ENCODE measurements at regions not wholly inside any gene's neighbourhood (a gene's known extent, or its start where the extent isn't known, plus 50 kb on each side); places are given as distances from the start of the nearest gene placed in this dataset.

DNA sequence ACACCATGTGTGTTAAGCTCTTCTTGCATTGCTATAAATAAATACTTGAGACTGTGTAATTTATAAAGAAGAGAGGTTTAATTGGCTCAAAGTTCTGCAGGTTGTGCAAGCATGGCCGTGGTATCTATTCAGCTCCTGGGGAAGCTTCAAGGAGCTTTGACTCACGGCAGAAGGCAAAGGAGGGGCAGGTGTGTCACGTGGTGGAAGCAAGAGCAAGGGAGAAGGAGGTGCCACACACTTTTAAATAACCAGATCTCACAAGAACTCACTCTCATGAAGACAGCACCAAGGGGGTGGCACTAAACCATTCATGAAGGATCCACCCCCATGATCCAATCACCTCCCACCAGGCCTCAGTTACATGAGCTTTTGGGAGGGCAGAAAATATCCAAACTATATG lies 193.7 kb downstream of the ERMARD start:
- Histone ChIP-seq H2AK5ac (ENCODE audit: low read depth, low read length) (no peak overlapping the region), H3K4ac (ENCODE audit: low read length) (no peak overlapping the region), H3K4me1 (ENCODE audit: control insufficient read depth in 2 of 2, insufficient read depth in 1 of 2, low read depth in 1 of 2, low read length in 2 of 2) (peaks cover 8 to 9% of the 10 kb centered on the region in 2 donors), H3K36me3 (replicated peaks in 1 of 2; ENCODE audit: control insufficient read depth in 2 of 2, insufficient read depth in 2 of 2, low read length in 2 of 2) (no peaks in the 10 kb centered on the region), H2AFZ (ENCODE audit: low read length) (no peak overlapping the region), H3K14ac (ENCODE audit: low read length) (no peak overlapping the region), H2BK120ac (ENCODE audit: low read depth, low read length) (no peak overlapping the region), H3K9me3 (replicated peaks in 1 of 2; ENCODE audit: control insufficient read depth in 2 of 2, insufficient read depth in 1 of 2, low read depth in 1 of 2, low read length in 2 of 2) (peaks cover 0 to 3% of the 10 kb centered on the region in 2 donors), H2BK5ac (ENCODE audit: low read length) (no peak overlapping the region), H2BK12ac (ENCODE audit: low read length) (no peak overlapping the region), H2BK15ac (ENCODE audit: low read length) (no peak overlapping the region), H3K27ac (replicated peaks; ENCODE audit: low read length) (no peak overlapping the region), H3K9ac (ENCODE audit: low read depth, low read length, poor library complexity) (no peak overlapping the region), H4K91ac (ENCODE audit: low read depth, low read length, poor library complexity) (no peak overlapping the region), H3K4me2 (ENCODE audit: insufficient read depth, low read length, poor library complexity, severe bottlenecking) (no peak overlapping the region), H4K8ac (ENCODE audit: low read depth, low read length) (no peak overlapping the region), H3K27me3 (ENCODE audit: control insufficient read depth in 3 of 3, insufficient read depth in 3 of 3, low read depth in 1 of 3, low read length in 3 of 3) (peaks cover 0 to 18% (median 0%) of the 10 kb centered on the region in 3 experiments), H3K79me1 (ENCODE audit: low read depth, low read length) (no peaks in the 10 kb centered on the region), H3K18ac (ENCODE audit: low read length) (no peak overlapping the region), H3K4me3 (ENCODE audit: low read length in 2 of 2) (no peak overlapping the region), H3K23ac (ENCODE audit: low read depth, low read length, poor library complexity) (no peak overlapping the region)
- WGBS, 2 donors (ENCODE audit: extremely low coverage in 2 of 2, insufficient read length in 2 of 2, insufficient replicate concordance in 1 of 2), result no CpG with 5 or more reads among the region's 3 CpGs
- no peak for DNase-seq (ENCODE audit: low spot score)

DNA sequence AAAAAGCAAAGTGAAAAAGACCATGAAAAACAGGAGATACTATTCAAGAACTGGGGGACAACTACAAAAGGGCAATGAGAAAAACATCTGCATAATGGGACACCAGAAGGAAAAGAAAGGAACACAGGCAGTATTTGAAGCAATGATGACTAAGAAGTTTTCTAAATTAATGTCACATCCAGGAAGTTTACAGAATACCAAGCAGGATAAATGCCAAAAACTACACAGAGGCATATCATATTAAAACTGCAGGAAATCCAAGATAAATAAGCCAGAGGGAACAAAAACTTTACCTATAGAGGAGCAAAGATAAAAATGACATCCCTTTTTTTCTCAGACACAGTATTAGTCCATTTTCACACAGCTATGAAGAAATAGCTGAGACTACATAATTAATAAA lies 193.0 kb downstream of the ERMARD start:
- no peak for DNase-seq (ENCODE audit: low spot score)
- Histone ChIP-seq H3K4me3 (ENCODE audit: low read length in 2 of 2) (no peak overlapping the region), H4K91ac (ENCODE audit: low read depth, low read length, poor library complexity) (no peak overlapping the region), H3K4ac (ENCODE audit: low read length) (no peak overlapping the region), H3K9ac (ENCODE audit: low read depth, low read length, poor library complexity) (no peak overlapping the region), H3K36me3 (replicated peaks in 1 of 2; ENCODE audit: control insufficient read depth in 2 of 2, insufficient read depth in 2 of 2, low read length in 2 of 2) (no peaks in the 10 kb centered on the region), H4K8ac (ENCODE audit: low read depth, low read length) (no peak overlapping the region), H3K79me1 (ENCODE audit: low read depth, low read length) (no peaks in the 10 kb centered on the region), H2AK5ac (ENCODE audit: low read depth, low read length) (no peak overlapping the region), H2BK15ac (ENCODE audit: low read length) (no peak overlapping the region), H3K4me1 (ENCODE audit: control insufficient read depth in 2 of 2, insufficient read depth in 1 of 2, low read depth in 1 of 2, low read length in 2 of 2) (peaks cover 10 to 11% of the 10 kb centered on the region in 2 donors), H3K23ac (ENCODE audit: low read depth, low read length, poor library complexity) (no peak overlapping the region), H3K27ac (replicated peaks; ENCODE audit: low read length) (no peak overlapping the region), H3K27me3 (ENCODE audit: control insufficient read depth in 3 of 3, insufficient read depth in 3 of 3, low read depth in 1 of 3, low read length in 3 of 3) (peaks cover 0 to 25% (median 0%) of the 10 kb centered on the region in 3 experiments), H2BK5ac (ENCODE audit: low read length) (no peak overlapping the region), H3K9me3 (replicated peaks in 1 of 2; ENCODE audit: control insufficient read depth in 2 of 2, insufficient read depth in 1 of 2, low read depth in 1 of 2, low read length in 2 of 2) (peaks cover 0 to 3% of the 10 kb centered on the region in 2 donors), H3K4me2 (ENCODE audit: insufficient read depth, low read length, poor library complexity, severe bottlenecking) (no peak overlapping the region), H2BK12ac (ENCODE audit: low read length) (no peak overlapping the region), H2AFZ (ENCODE audit: low read length) (no peak overlapping the region), H3K14ac (ENCODE audit: low read length) (no peak overlapping the region), H2BK120ac (ENCODE audit: low read depth, low read length) (no peak overlapping the region), H3K18ac (ENCODE audit: low read length) (no peak overlapping the region)

DNA sequence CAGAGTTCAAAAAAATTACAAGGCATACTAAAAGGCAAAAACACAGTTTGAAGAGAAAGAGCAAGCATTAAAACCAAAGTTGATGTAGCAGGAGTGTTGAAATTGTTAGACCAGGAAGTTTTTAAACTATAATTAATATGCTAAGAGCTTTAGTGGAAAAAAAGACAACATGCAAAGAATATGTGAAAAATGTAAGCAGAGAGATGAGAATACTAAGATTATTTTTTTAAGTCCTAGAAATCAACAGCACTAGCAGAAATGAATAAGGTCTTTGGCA lies 192.6 kb downstream of the ERMARD start:
- Histone ChIP-seq H3K23ac (ENCODE audit: low read depth, low read length, poor library complexity) (no peak overlapping the region), H2BK15ac (ENCODE audit: low read length) (no peak overlapping the region), H3K79me1 (ENCODE audit: low read depth, low read length) (no peaks in the 10 kb centered on the region), H2BK12ac (ENCODE audit: low read length) (no peak overlapping the region), H2AK5ac (ENCODE audit: low read depth, low read length) (no peak overlapping the region), H3K9me3 (replicated peaks in 1 of 2; ENCODE audit: control insufficient read depth in 2 of 2, insufficient read depth in 1 of 2, low read depth in 1 of 2, low read length in 2 of 2) (peaks cover 0 to 3% of the 10 kb centered on the region in 2 donors), H3K9ac (ENCODE audit: low read depth, low read length, poor library complexity) (no peak overlapping the region), H3K27ac (replicated peaks; ENCODE audit: low read length) (no peak overlapping the region), H4K91ac (ENCODE audit: low read depth, low read length, poor library complexity) (no peak overlapping the region), H3K4me3 (ENCODE audit: low read length in 2 of 2) (no peak overlapping the region), H3K4me1 (ENCODE audit: control insufficient read depth in 2 of 2, insufficient read depth in 1 of 2, low read depth in 1 of 2, low read length in 2 of 2) (peaks cover 10 to 11% of the 10 kb centered on the region in 2 donors), H3K4ac (ENCODE audit: low read length) (no peak overlapping the region), H2BK120ac (ENCODE audit: low read depth, low read length) (no peak overlapping the region), H3K27me3 (ENCODE audit: control insufficient read depth in 3 of 3, insufficient read depth in 3 of 3, low read depth in 1 of 3, low read length in 3 of 3) (peaks cover 0 to 29% (median 0%) of the 10 kb centered on the region in 3 experiments), H2BK5ac (ENCODE audit: low read length) (no peak overlapping the region), H2AFZ (ENCODE audit: low read length) (no peak overlapping the region), H3K4me2 (ENCODE audit: insufficient read depth, low read length, poor library complexity, severe bottlenecking) (no peak overlapping the region), H3K18ac (ENCODE audit: low read length) (no peak overlapping the region), H4K8ac (ENCODE audit: low read depth, low read length) (no peak overlapping the region), H3K36me3 (replicated peaks in 1 of 2; ENCODE audit: control insufficient read depth in 2 of 2, insufficient read depth in 2 of 2, low read length in 2 of 2) (no peaks in the 10 kb centered on the region), H3K14ac (ENCODE audit: low read length) (no peak overlapping the region)
- DNase-seq (ENCODE audit: low spot score), result no peak

DNA sequence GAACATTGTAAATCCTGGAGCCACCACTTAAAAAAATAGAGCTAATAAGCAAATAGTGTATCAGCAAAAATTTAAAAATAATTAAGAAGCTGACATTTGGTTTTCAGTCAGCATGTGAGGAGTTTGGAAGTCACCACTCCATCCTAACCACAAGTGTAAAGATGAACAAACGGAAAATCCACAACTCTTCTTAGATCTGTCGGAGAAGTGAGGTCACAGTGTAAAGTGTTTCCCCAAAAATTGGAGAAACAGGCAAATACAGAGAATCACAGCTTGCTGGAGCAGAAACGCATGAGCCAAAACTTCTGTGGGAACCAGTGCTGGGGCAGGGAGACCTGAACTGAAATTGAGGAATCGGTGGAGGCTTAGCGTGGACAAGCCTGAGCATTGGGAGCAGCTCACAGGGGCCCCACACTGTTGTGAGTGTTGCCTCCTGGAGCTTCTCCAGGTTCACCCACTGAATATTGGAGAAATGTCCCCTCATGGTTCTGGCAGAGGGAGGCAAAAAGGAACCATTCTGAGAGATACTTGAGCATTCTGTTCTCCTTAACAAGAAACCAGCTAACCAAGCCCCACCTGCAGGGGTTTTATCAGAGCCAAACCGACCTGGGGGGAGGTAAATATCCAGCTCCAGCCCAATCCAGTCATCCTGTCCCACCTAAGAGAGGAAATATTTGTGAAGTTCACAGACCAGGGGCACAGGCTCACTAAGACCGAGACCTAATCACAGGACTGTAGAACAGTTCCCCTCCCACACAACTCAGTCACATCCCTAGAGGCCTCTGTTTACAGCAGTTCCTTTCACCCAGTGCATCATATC lies 192.0 kb downstream of the ERMARD start:
- no CpG with 5 or more reads among the region's 7 CpGs for WGBS, 2 donors (ENCODE audit: extremely low coverage in 2 of 2, insufficient read length in 2 of 2, insufficient replicate concordance in 1 of 2)
- H3K14ac ChIP-seq (ENCODE audit: low read length), result no peak overlapping the region

More for the DNA sequence above, 192.0 kb downstream of the ERMARD start:
- H3K79me1 ChIP-seq (ENCODE audit: low read depth, low read length), result no peaks in the 10 kb centered on the region
- no peak overlapping the region for H2AK5ac ChIP-seq (ENCODE audit: low read depth, low read length)
- H2BK15ac ChIP-seq (ENCODE audit: low read length), result no peak overlapping the region
- H3K23ac ChIP-seq (ENCODE audit: low read depth, low read length, poor library complexity), result no peak overlapping the region
- no peak overlapping the region for H3K4me2 ChIP-seq (ENCODE audit: insufficient read depth, low read length, poor library complexity, severe bottlenecking)
- no peak for DNase-seq (ENCODE audit: low spot score)
- H3K4ac ChIP-seq (ENCODE audit: low read length), result no peak overlapping the region
- H2BK5ac ChIP-seq (ENCODE audit: low read length), result no peak overlapping the region
- H4K91ac ChIP-seq (ENCODE audit: low read depth, low read length, poor library complexity), result no peak overlapping the region
- H3K36me3 ChIP-seq (replicated peaks in 1 of 2; ENCODE audit: control insufficient read depth in 2 of 2, insufficient read depth in 2 of 2, low read length in 2 of 2), result no peaks in the 10 kb centered on the region
- no peak overlapping the region for H2BK120ac ChIP-seq (ENCODE audit: low read depth, low read length)
- no peak overlapping the region for H2AFZ ChIP-seq (ENCODE audit: low read length)
- peaks cover 0 to 34% (median 0%) of the 10 kb centered on the region in 3 experiments for H3K27me3 ChIP-seq (ENCODE audit: control insufficient read depth in 3 of 3, insufficient read depth in 3 of 3, low read depth in 1 of 3, low read length in 3 of 3)
- no peak overlapping the region for H3K4me3 ChIP-seq (ENCODE audit: low read length in 2 of 2)
- no peak overlapping the region for H3K9ac ChIP-seq (ENCODE audit: low read depth, low read length, poor library complexity)
- H3K4me1 ChIP-seq (ENCODE audit: control insufficient read depth in 2 of 2, insufficient read depth in 1 of 2, low read depth in 1 of 2, low read length in 2 of 2), result peaks cover 11 to 13% of the 10 kb centered on the region in 2 donors
- no peak overlapping the region for H2BK12ac ChIP-seq (ENCODE audit: low read length)
- H3K27ac ChIP-seq (replicated peaks; ENCODE audit: low read length), result no peak overlapping the region
- peaks cover 0 to 3% of the 10 kb centered on the region in 2 donors for H3K9me3 ChIP-seq (replicated peaks in 1 of 2; ENCODE audit: control insufficient read depth in 2 of 2, insufficient read depth in 1 of 2, low read depth in 1 of 2, low read length in 2 of 2)
- no peak overlapping the region for H3K18ac ChIP-seq (ENCODE audit: low read length)
- no peak overlapping the region for H4K8ac ChIP-seq (ENCODE audit: low read depth, low read length)
